HEK293T (cell line): ENCODE measurements at regions not wholly inside any gene's neighbourhood (a gene's known extent, or its start where the extent isn't known, plus 50 kb on each side); places are given as distances from the start of the nearest gene placed in this dataset.
A peak's percentile ranks its signal among the peaks of the same experiment; 100 is the strongest.

ENCODE experiments used
- CTCF ChIA-PET: fragments of 350-600 bp; formaldehyde crosslinking; extraction: SDS; loops from one replicate; lab custom pipeline; 2021; ENCODE audit warnings: antibody characterized with exemption, inconsistent platforms; lab: Yijun Ruan, JAX
- POLR2A ChIA-PET: fragments of 350-600 bp; formaldehyde crosslinking; extraction: SDS; loops from one replicate; lab custom pipeline; 2020; ENCODE audit warnings: antibody characterized with exemption, inconsistent platforms; lab: Yijun Ruan, JAX
- DNase-seq: peaks from one replicate; pipeline ENCODE4 v3.0.0; 2012; ENCODE audit warnings: mixed read lengths; ENCODE audit errors: extremely low spot score
- ARNT ChIP-seq: fragments of 450-650 bp; IDR thresholded peaks from 2 replicates; pipeline ENCODE4 v1.6.1; 2017; ENCODE audit warnings: mild to moderate bottlenecking
- BHLHE40 ChIP-seq: fragments of 450-650 bp; IDR thresholded peaks from 2 replicates; pipeline ENCODE4 v1.6.1; 2016; ENCODE audit warnings: mild to moderate bottlenecking, moderate library complexity, borderline replicate concordance
- CTBP1 ChIP-seq: fragments of 450-650 bp; IDR thresholded peaks from 2 replicates; pipeline ENCODE4 v1.6.1; 2016; ENCODE audit warnings: borderline replicate concordance
- ELF4 ChIP-seq: fragments of 450-650 bp; IDR thresholded peaks from 2 replicates; pipeline ENCODE4 v1.6.1; 2017; ENCODE audit warnings: antibody characterized with exemption
- FOXA1 ChIP-seq: fragments of 450-650 bp; IDR thresholded peaks from 2 replicates; pipeline ENCODE4 v1.6.1; 2016; ENCODE audit warnings: mild to moderate bottlenecking
- FOXK2 ChIP-seq: fragments of 450-650 bp; IDR thresholded peaks from 2 replicates; pipeline ENCODE4 v1.6.1; 2016; ENCODE audit warnings: mild to moderate bottlenecking
- FOXM1 ChIP-seq: fragments of 450-650 bp; IDR thresholded peaks from 2 replicates; pipeline ENCODE4 v1.6.1; 2017; ENCODE audit warnings: mild to moderate bottlenecking, borderline replicate concordance
- HDGF ChIP-seq: fragments of 450-650 bp; IDR thresholded peaks from 2 replicates; pipeline ENCODE4 v1.6.1; 2017; ENCODE audit warnings: antibody characterized with exemption, borderline replicate concordance
- L3MBTL2 ChIP-seq: fragments of 450-650 bp; conservative IDR thresholded peaks from 2 replicates; pipeline ENCODE4 v1.6.1; 2016; ENCODE audit warnings: mild to moderate bottlenecking
- LEF1 ChIP-seq: fragments of 450-650 bp; IDR thresholded peaks from 2 replicates; pipeline ENCODE4 v1.6.1; 2017; ENCODE audit warnings: mild to moderate bottlenecking, borderline replicate concordance
- NFRKB ChIP-seq: fragments of 450-650 bp; IDR thresholded peaks from 2 replicates; pipeline ENCODE4 v1.6.1; 2016; ENCODE audit warnings: mild to moderate bottlenecking, moderate library complexity
- SP1 ChIP-seq: fragments of 450-650 bp; IDR thresholded peaks from 2 replicates; pipeline ENCODE4 v1.6.1; 2017
- SUZ12 ChIP-seq: fragments of 450-650 bp; IDR thresholded peaks from 2 replicates; pipeline ENCODE4 v1.6.1; 2016; ENCODE audit warnings: mild to moderate bottlenecking
- TARDBP ChIP-seq: fragments of 450-650 bp; IDR thresholded peaks from 2 replicates; pipeline ENCODE4 v1.6.1; 2016
- ZNF384 ChIP-seq: fragments of 450-650 bp; IDR thresholded peaks from 2 replicates; pipeline ENCODE4 v1.6.1; 2016
- TF ChIP-seq, protein P1 (sequence below): fragments of 450-650 bp; IDR thresholded peaks from 2 replicates; pipeline ENCODE4 v1.6.1; 2016

GRCh38 chrX:51824061-51824460 lies 69.4 kb upstream of the MAGED1 start:
- TF ChIP-seq FOXM1 (no peak), HDGF (no peak), ZNF384 (no peak), FOXA1 (no peak), NFRKB (no peak), ELF4 (no peak), BHLHE40 (no peak), ARNT (no peak), CTBP1 (no peak), TARDBP (no peak), SP1 (no peak), SUZ12 (no peak), L3MBTL2 (no peak), LEF1 (no peak), FOXK2 (no peak)
- TF ChIP-seq, protein P1, sequence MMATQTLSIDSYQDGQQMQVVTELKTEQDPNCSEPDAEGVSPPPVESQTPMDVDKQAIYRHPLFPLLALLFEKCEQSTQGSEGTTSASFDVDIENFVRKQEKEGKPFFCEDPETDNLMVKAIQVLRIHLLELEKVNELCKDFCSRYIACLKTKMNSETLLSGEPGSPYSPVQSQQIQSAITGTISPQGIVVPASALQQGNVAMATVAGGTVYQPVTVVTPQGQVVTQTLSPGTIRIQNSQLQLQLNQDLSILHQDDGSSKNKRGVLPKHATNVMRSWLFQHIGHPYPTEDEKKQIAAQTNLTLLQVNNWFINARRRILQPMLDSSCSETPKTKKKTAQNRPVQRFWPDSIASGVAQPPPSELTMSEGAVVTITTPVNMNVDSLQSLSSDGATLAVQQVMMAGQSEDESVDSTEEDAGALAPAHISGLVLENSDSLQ = no peak
- ChIA-PET CTCF (no interaction called here), POLR2A (no interaction called here)
- no peak for DNase-seq

DNA sequence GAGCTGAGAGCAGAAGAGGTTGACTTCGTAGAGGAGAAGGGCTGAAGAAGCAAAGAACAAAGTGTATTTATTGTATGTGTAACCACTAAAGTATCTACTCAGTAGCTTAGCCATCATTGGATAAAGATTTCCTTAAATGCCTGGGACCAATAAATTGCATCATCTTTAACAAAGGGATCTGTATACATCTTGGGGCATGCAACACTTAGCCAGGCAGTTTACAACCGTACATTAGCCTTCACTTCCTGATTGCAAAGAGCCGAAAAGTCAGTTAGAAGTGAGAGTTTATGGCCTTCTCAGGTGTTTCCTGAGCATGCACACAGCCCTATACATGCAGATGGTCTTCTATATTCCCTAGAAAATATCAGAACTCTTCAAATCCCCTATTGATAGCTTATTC lies 68.0 kb upstream of the MAGED1 start:
- ChIA-PET CTCF (no interaction called here), POLR2A (no interaction called here)
- no peak for DNase-seq
- TF ChIP-seq L3MBTL2 (no peak), NFRKB (no peak), ZNF384 (no peak), LEF1 (no peak), CTBP1 (no peak), BHLHE40 (no peak), FOXA1 (no peak), FOXM1 (no peak), TARDBP (no peak)
- TF ChIP-seq, protein P1 = no peak

- no peak for DNase-seq
- ChIA-PET POLR2A (no interaction called here), CTCF (no interaction called here)
- TF ChIP-seq SP1 (no peak), BHLHE40 (no peak), FOXK2 (no peak), SUZ12 (no peak), ZNF384 (no peak), L3MBTL2 (no peak), LEF1 (no peak), CTBP1 (no peak), FOXA1 (no peak), ELF4 (no peak), NFRKB (no peak), TARDBP (no peak), HDGF (no peak), FOXM1 (no peak), ARNT (no peak)
- TF ChIP-seq, protein P1 = no peak
Observed at GRCh38 chrX:51834076-51834475, 59.3 kb upstream of the MAGED1 start.

GRCh38 chrX:51836823-51837222 lies 56.6 kb upstream of the MAGED1 start:
- ChIA-PET POLR2A (no interaction called here), CTCF (no interaction called here)
- TF ChIP-seq L3MBTL2 (no peak), BHLHE40 (no peak)
- DNase-seq = no peak

DNA sequence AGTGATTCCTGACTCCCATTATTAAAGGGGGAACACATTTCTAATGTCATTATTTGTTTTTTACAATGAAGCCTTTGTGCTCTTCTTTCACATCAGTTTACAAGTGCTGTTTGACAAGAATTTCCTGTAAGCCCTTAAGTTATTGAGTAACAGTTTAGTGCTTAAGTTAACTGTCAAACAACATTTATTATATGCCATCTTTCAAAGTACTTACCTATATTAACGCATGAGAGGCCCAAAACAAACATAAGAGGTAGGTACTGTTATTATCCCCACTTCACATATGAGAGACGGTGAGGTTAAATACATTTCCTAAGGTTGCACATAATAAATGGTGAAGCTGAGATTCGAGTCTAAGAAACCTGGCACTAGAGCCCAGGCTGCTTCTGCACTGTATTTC lies 56.0 kb upstream of the MAGED1 start:
- POLR2A ChIA-PET = no interaction called here
- TF ChIP-seq ZNF384 = no peak
- no peak for TF ChIP-seq TARDBP
- no peak for TF ChIP-seq FOXK2
- no peak for TF ChIP-seq NFRKB
- CTCF ChIA-PET = no interaction called here
- DNase-seq = no peak

DNA sequence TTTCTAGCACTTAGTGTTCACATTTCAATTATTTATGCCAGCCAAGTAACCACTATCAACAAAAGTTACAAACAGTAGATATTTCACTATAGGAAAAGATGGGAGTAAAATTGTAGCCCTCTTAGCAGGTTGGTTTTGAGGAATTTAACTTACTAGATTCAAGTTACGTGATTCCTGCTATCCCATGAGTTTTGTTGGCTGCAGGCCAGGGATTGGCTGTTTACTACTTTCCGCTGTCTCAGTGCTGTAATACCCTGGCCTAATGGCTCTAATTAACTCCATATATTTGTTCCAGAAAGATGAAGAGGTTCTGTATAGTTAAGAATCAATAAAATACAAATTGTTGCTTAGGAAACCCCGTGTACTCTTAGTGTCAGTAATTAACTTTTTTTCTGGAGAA lies 55.5 kb upstream of the MAGED1 start:
- DNase-seq = peak; percentile 9
- ChIA-PET POLR2A (no interaction called here), CTCF (interaction anchor here (0.7 kb wide), 1 partner anchor 22 kb away, joined by 3 read pairs; no protein-coding TSS in a partner anchor)
- TF ChIP-seq SP1 = no peak
- TF ChIP-seq FOXA1 = no peak
- no peak for TF ChIP-seq ARNT
- TF ChIP-seq TARDBP = no peak
- TF ChIP-seq BHLHE40 = no peak
- TF ChIP-seq ZNF384 = no peak
- TF ChIP-seq L3MBTL2 = no peak
- no peak for TF ChIP-seq ELF4
- TF ChIP-seq NFRKB = no peak
- no peak for TF ChIP-seq HDGF
